Tongue (tissue), 1 donor: ENCODE measurements at regions not wholly inside any gene's neighbourhood (a gene's known extent, or its start where the extent isn't known, plus 50 kb on each side); places are given as distances from the start of the nearest gene placed in this dataset.

ENCODE experiments used
- DNase-seq: peaks from one replicate; pipeline ENCODE4 v3.0.0-alpha.2; 2015

DNA sequence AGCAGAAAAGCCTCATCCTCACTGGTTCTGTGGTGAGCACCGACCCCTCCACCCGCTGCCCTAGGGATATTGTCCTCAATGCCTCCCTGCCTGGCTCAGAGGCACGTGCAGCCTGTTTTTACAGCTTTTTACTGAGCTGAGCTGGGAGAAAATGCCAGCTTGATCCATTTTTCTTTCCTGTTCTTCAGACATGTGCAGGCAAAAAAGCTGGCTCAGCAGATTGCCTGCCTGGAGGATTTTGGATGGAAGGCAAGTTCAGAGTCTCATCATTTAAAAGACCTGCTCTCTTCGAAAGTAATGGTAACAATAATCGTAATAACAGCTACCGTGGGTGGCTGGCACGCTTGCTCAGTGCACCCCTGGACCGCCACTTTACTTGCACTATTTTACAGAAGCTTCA, 135.0 kb upstream of the SMIM23 start:
- no peak for DNase-seq

- DNase-seq: no peak
These were observed 134.5 kb upstream of the SMIM23 start for GRCh38 chr5:171651102-171651501.

DNA sequence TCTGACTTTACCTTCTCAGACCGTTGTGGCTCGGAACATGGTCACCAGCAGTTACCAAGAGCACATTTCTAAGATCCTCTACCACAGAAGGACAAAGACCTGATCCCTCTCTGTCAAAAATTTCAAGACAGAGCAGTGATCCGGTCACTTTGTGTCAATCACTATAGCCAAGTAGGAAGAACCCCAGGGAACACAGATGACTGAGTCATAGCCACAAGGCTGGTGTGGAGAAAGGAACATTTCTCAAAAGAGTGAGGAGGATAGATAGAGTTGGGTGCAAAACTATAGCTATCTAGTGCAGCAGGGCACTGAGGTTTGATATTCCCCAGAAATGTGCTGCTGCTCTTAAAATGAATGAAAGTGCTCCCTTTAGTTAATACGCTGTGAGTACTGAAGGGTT, 130.7 kb upstream of the SMIM23 start:
- no peak for DNase-seq

DNA sequence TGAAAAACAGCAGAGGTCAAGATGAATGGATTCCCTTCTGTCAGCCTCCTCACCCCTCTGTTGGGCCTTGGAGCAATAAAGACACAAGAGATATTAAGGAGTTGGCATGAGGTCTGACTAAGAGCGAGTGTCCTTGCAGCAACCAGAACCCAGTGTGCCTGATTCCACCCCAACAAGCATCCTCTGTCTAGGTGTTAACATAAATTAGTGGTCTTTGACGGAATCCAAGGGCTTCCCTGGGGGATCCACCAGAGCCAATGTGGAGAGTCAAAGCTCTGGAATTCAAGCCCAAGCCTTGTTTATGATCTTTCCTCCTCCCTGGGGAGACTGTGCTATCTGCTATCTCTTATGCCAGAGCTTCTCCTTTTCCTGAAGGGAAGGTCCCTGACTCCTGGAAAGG, 128.1 kb upstream of the SMIM23 start:
- no peak for DNase-seq

GRCh38 chr5:171659896-171660295, 125.7 kb upstream of the SMIM23 start:
- peak; percentile 83 for DNase-seq

- DNase-seq: no peak
These were observed 125.2 kb upstream of the SMIM23 start for GRCh38 chr5:171660434-171660833.

GRCh38 chr5:171661143-171661542, 124.5 kb upstream of the SMIM23 start:
- DNase-seq: peak; percentile 55

DNA sequence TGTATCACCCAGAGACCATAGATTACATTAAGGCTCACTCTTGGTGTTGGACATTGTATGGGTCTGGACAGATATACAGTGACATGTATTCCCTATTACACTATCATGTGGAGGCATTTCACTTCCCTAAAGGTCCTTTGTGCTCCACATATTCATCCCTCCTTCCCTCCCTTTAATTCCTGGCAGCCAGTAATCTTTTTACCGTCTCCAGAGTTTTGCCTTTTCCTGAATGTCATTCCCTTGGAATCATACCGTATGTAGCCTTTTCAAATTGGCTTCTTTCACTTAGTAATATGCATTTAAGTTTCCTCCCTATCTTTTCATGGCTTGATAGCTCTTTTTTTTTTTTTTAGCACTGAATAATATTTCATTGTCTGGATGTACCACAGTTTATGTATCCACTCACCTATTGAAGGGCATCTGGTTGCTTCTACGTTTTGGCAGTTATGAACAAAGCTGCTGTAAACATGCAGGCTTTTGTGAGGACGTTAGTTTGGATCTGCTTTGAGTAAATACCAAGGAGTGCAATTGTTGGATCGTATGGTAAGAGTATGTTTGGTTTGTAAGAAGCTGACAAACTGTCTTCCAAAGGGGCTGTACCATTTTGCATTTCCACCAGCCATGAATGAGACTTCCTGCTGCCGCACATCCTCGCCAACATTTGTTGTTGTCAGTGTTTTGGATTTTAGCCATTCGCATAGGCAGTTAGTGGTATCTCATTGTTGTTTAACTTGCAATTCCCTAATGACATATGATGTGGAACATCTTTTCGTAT, 122.1 kb upstream of the SMIM23 start:
- no peak for DNase-seq

- no peak for DNase-seq
These were observed 121.1 kb upstream of the SMIM23 start for GRCh38 chr5:171664489-171664888.

- DNase-seq: no peak
These were observed 118.8 kb upstream of the SMIM23 start for GRCh38 chr5:171666815-171667214.

DNA sequence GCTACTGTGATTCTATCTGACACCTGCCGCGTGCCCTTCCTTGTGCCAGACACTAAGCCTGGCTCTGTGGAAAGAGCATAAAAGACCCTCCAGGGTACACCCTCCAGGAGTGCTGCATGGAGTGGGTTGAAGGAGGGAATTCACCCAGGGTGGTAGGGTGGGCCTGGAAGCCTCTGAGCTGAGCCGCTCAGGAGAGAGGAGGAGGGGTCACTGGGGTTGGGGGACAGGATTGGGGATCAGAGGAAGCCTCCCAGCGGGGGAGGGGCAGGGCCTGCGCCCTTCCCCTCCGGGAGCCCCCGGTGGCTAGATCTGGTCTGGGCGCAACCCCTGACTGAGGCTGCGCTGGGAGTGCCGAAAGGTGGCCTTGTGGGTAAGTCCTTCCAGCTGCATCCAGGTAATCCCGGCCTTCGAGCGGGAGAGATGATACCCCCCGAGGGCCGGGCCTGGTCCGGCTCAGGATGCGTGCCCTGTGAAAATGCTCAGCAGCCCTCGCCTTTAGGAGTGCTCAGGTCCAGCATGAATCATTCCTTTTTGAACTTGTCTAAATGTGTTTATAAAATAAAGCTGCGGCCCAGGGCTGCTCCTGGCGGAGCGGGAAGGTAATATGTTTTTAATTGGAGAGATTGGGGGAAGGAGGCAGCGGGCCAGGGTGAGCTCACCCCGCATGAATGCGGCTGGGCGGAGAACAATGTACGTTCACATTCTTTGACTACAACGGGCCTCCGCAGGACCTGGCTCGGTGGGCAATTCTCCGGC, 118.1 kb upstream of the SMIM23 start:
- peak; percentile 90 for DNase-seq

DNA sequence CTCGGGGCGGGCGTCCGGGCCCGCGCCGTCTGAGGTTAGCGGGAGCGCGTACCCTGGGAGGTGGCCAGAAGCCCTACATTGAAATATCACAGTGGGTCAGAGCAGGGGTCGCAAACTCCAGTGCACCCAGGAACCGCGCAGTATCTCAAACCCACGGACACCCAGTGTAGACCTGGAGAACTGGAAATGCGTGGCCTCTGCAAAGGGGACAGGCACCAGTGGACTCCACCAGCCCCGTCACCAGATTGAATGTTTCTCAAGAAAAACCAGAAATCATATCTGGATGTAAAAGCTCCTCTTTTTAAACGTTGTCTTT, 117.6 kb upstream of the SMIM23 start:
- no peak for DNase-seq

DNA sequence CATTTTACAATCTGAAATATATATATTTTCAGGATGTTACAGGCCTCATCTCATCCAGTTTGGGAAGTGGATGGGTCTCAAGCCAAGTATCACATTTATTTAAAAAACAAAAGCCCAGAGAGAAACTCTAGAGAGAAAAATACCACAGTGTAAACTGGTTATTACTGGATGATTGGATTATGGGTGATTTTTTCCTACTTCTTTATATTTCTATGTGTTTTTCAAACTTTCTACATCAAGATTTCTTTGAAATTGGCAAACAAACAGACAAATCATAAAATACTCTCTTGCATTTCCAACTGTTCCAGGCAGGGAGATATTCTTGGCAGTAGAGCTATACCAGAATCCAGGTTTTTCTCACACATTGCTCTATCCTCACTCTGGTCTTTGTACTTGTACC, 116.0 kb upstream of the SMIM23 start:
- DNase-seq: peak; percentile 47

DNA sequence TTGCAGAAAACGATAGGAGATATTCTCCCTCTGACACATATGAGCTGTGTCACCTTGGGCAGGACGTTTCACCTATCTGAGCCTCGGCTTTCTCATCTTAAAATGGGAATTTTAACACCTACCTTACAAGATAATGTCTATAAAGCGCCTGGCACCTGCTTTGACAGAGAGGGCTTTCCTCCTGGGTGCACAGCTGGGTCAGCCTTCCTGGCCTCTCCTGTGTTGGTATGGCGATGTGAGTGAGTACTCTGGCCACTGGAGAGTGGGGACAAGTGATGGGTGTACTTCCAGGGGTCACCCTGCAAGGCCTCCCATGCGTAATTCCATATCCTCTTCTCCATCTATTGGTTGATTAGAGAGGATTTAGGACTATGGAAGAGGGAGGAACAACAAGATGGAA, 113.1 kb upstream of the SMIM23 start:
- no peak for DNase-seq

- no peak for DNase-seq
These were observed 112.3 kb upstream of the SMIM23 start for GRCh38 chr5:171673328-171673727.

DNA sequence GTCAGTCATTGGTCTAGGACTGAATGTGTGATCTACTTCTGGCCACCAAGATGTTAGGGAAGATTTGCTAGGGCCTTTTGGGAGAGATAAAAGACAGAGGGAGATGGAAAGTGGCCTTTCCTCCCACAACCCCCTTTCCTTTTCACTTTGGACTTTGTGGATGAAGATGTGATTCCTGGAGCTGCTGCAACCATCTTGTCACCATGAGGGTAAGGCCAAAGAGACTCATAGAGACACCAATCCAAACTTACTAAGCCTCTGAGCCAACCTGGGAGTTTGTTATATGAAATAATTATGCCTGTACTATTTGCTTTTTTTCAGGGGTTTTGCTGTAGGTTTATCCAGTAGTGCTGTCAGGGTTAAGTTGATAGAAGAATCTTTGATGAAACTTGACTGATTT, 111.8 kb upstream of the SMIM23 start:
- no peak for DNase-seq

DNA sequence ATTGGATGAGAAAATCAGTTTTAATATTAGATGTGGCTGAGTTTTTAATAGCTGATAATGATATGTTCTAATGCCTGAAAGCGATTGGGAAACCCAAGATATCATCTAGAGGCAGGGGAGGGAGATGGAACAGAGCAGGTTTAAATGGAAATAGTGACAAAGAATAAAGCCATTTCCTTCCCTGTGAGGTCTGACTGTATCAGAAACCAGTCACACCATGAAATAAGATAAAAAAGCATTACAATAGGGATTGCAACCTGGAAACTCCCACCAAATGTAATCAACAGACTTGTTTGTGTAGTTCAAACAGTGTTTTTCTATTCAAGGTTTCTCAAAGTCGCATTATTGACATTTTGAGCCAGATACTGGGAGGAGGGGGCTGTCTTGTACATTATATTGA, 110.1 kb upstream of the SMIM23 start:
- DNase-seq: no peak

- DNase-seq: no peak
These were observed 109.2 kb upstream of the SMIM23 start for GRCh38 chr5:171676286-171676944.

DNA sequence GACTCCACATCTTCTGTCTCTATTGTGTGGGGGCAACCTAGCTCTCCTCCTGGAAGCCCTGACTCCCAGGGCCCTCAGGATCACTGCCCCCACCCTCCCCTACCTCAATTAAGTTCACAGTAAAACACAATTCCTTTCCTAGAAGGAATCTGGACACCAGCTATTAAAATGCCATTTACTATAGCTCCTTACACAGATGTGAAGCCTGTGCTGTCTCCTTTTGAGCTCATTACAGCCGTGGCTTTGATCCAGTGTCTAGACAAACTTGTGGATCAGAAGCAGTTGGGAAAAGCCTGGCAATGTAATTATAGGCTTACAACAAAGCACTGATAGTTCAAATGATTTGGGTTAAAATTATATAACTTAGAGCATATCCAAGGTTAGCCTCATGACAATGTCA, 107.0 kb upstream of the SMIM23 start:
- DNase-seq: peak; percentile 60

DNA sequence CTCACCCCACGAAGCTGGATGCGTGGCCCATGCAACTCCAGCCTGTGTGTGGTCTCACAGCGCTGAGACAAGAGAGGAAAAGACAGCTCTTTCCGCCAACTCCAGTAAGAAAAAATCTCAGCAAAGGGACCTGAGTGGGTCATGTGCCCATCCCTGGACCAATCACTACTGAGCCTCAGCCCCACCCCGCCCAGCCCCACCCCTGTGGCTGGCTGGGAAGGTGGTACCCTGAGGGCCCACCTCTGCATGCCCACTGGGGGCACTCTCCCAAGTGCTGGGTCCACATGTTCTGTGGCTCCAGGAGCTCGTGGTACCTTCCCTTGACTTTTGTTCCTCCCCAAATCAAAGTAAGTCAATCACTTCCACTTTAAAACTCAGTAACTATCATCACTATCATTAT, 105.1 kb upstream of the SMIM23 start:
- DNase-seq: no peak

DNA sequence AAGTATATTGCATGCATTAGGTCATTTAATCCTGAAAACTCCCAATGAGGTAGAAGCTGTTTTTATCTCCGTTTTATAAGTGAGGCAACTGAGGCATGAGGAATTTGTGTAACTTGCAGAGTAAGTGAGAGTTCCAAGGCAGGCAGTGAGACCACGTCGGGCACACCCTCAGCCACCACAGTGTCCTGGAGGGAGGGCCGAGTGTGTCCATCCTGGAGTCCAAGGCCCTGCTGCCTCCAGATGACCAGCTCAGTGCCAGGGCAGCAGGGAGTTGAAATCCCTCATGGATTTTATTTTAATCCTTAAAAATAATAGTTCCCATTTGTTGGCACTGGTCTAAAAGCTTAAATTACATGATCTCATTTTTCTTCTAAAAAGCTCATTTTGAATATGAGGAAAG, 104.6 kb upstream of the SMIM23 start:
- DNase-seq: no peak

GRCh38 chr5:171681677-171682076, 103.9 kb upstream of the SMIM23 start:
- DNase-seq: no peak

DNA sequence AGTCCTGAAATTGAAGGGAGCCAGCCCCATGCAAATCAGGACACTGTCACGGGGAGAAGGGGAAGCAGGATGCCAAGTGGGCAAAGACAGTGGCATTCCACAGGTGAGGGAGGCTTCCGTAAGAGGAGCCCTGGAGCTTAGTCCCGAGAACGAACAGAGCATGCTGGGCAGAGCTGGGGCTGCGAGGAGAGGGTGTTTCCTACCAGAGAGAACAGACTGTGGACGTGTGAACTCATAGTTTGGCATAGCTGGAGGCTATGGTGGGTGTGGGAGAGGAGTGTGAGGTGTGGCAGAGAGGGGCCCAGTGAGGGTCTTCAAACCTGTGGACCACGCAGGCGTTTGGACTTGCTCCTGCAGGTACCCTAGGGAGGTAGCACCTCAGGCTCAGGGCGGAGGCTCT, 102.8 kb upstream of the SMIM23 start:
- no peak for DNase-seq

GRCh38 chr5:171684169-171684568, 101.4 kb upstream of the SMIM23 start:
- no peak for DNase-seq
